Peyer's patch (tissue), 4 donors: ENCODE measurements at regions not wholly inside any gene's neighbourhood (a gene's known extent, or its start where the extent isn't known, plus 50 kb on each side); places are given as distances from the start of the nearest gene placed in this dataset.

Experiments
- DNase-seq, 3 donors: peaks; one replicate each; pipeline ENCODE4 v3.0.0-alpha.2; 2017 to 2019
- H3K27ac ChIP-seq, 4 donors: fragments of 200-600 bp; sonication (generic); one replicate each; pipeline ENCODE4 v1.5.1; 2016 to 2019
- H3K27me3 ChIP-seq, 2 donors: fragments of 200-600 bp; sonication (generic); one replicate each; pipeline ENCODE4 v1.5.1; 2019
- H3K36me3 ChIP-seq, 3 donors: fragments of 200-600 bp; sonication (generic); one replicate each; pipeline ENCODE4 v1.5.1; 2016 to 2019
- H3K4me1 ChIP-seq, 4 donors: fragments of 200-600 bp; sonication (generic); one replicate each; pipeline ENCODE4 v1.5.1; 2016 to 2019
- H3K4me3 ChIP-seq, 4 donors: fragments of 200-600 bp; sonication (generic); 1 replicate in 3 of 4; 2 replicates in 1 of 4; pipeline ENCODE4 v1.5.1; 2016 to 2019; ENCODE audit warnings: mild to moderate bottlenecking in 1 of 4
- H3K9me3 ChIP-seq, 4 donors: fragments of 200-600 bp; sonication (generic); one replicate each; pipeline ENCODE4 v1.5.1; 2016 to 2019; ENCODE audit warnings: mild to moderate bottlenecking in 1 of 4
- CTCF ChIP-seq, 6 experiments: fragments of 450-650 bp in 4 of 6; fragments of 200-600 bp in 2 of 6; sonication (generic) in 1 of 6; IDR thresholded peaks; one replicate each; pipeline ENCODE4 v1.5.1; 2017 to 2019; ENCODE audit warnings: antibody characterized with exemption in 6 of 6, mild to moderate bottlenecking in 3 of 6, moderate library complexity in 1 of 6
- POLR2A ChIP-seq, 2 donors: fragments of 450-650 bp; IDR thresholded peaks; one replicate each; pipeline ENCODE4 v1.5.1; 2017; ENCODE audit warnings: antibody characterized with exemption in 2 of 2, mild to moderate bottlenecking in 2 of 2, moderate library complexity in 2 of 2

- H3K36me3 ChIP-seq, result no peaks in the 10 kb centered on the region
- TF ChIP-seq CTCF (IDR thresholded peaks at IDR 0.05) (no peak), POLR2A (IDR thresholded peaks at IDR 0.05) (no peak)
- H3K9me3 ChIP-seq, result no peaks in the 10 kb centered on the region
- no peak for DNase-seq
- H3K27me3 ChIP-seq, result no peaks in the 10 kb centered on the region
- H3K4me1 ChIP-seq, result no peaks in the 10 kb centered on the region
- H3K4me3 ChIP-seq, result no peak overlapping the region
- no peak overlapping the region for H3K27ac ChIP-seq
These were observed 642.0 kb upstream of the KCNMB2 start for GRCh38 chr3:177894081-177894728.

GRCh38 chr3:177898185-177898584 is 638.1 kb upstream of the KCNMB2 start:
- TF ChIP-seq CTCF (IDR thresholded peaks at IDR 0.05) (no peak), POLR2A (IDR thresholded peaks at IDR 0.05) (no peak)
- no peak for DNase-seq
- Histone ChIP-seq H3K4me1 (no peaks in the 10 kb centered on the region), H3K36me3 (no peaks in the 10 kb centered on the region), H3K4me3 (no peak overlapping the region), H3K9me3 (peaks cover 0 to 5% (median 2%) of the 10 kb centered on the region in 4 donors), H3K27me3 (no peaks in the 10 kb centered on the region), H3K27ac (no peak overlapping the region)

GRCh38 chr3:177899275-177900067 is 636.8 kb upstream of the KCNMB2 start:
- no peak overlapping the region for H3K4me3 ChIP-seq
- H3K36me3 ChIP-seq, result no peaks in the 10 kb centered on the region
- no peaks in the 10 kb centered on the region for H3K27me3 ChIP-seq
- no peak for DNase-seq
- H3K9me3 ChIP-seq, result peaks cover 0 to 5% (median 2%) of the 10 kb centered on the region in 4 donors
- H3K4me1 ChIP-seq, result no peaks in the 10 kb centered on the region
- TF ChIP-seq POLR2A (IDR thresholded peaks at IDR 0.05) (no peak), CTCF (IDR thresholded peaks at IDR 0.05) (no peak)
- no peak overlapping the region for H3K27ac ChIP-seq

- H3K27ac ChIP-seq, result no peak overlapping the region
- TF ChIP-seq POLR2A (IDR thresholded peaks at IDR 0.05), result no peak
- TF ChIP-seq CTCF (IDR thresholded peaks at IDR 0.05), result no peak
These were observed 633.4 kb upstream of the KCNMB2 start for GRCh38 chr3:177902876-177903275.

DNA sequence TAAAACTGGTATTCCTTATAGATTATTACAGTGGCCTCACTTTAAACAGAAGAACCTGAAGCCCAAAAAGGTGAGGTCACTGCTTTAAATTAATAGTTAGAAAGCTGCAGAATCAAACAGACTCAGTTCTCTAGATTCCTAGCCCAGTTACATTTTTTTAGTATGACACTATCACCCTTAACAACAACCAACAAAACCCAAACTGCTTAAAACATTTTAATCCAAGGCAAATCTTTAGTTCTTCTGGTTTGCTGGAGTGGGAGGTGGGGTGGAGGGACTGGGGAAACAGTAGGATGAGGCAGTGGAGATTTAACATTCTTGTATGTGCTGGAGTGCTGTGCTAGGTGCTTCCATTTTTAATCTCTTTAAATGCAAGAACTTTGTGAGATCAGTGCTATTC is 631.6 kb upstream of the KCNMB2 start:
- H3K36me3 ChIP-seq, result no peaks in the 10 kb centered on the region
- H3K27ac ChIP-seq, result peak overlapping the region in 1 of 4 donors; percentile 40
- no peaks in the 10 kb centered on the region for H3K27me3 ChIP-seq
- H3K4me3 ChIP-seq, result no peak overlapping the region
- H3K9me3 ChIP-seq, result peaks cover 0 to 5% (median 2%) of the 10 kb centered on the region in 4 donors
- no peak for DNase-seq
- H3K4me1 ChIP-seq, result peaks cover 0 to 7% (median 0%) of the 10 kb centered on the region in 4 donors
- TF ChIP-seq CTCF (IDR thresholded peaks at IDR 0.05), result no peak

More at GRCh38 chr3:177902876-177903275, 633.4 kb upstream of the KCNMB2 start:
- DNase-seq, result no peak
- Histone ChIP-seq H3K4me1 (peaks cover 0 to 7% (median 0%) of the 10 kb centered on the region in 4 donors), H3K36me3 (no peaks in the 10 kb centered on the region), H3K4me3 (no peak overlapping the region), H3K9me3 (peaks cover 0 to 5% (median 2%) of the 10 kb centered on the region in 4 donors), H3K27me3 (no peaks in the 10 kb centered on the region)
